Smooth muscle cell (in vitro differentiated cells): ENCODE measurements at regions not wholly inside any gene's neighbourhood (a gene's known extent, or its start where the extent isn't known, plus 50 kb on each side); places are given as distances from the start of the nearest gene placed in this dataset.

Experiments used
- DNase-seq: peaks from one replicate; lab custom pipeline; 2025; ENCODE audit not compliant: unreplicated experiment; lab: John Stamatoyannopoulos, UW
- H2AFZ ChIP-seq: fragments of 200-600 bp; sonication (generic); 2 replicates; pipeline ENCODE4 v1.6.0; 2016; ENCODE audit warnings: antibody characterized with exemption, low read depth, mild to moderate bottlenecking
- H3F3A ChIP-seq: fragments of 200-600 bp; sonication (generic); 2 replicates; pipeline ENCODE4 v1.6.0; 2017; ENCODE audit warnings: antibody characterized with exemption, low read depth
- H3K27ac ChIP-seq: fragments of 200-600 bp; sonication (generic); 2 replicates; pipeline ENCODE4 v1.5.1; 2016; ENCODE audit warnings: low read depth, mild to moderate bottlenecking
- H3K27me3 ChIP-seq: fragments of 200-600 bp; sonication (generic); 2 replicates; pipeline ENCODE4 v1.6.1; 2016; ENCODE audit warnings: low read depth, mild to moderate bottlenecking
- H3K36me3 ChIP-seq: fragments of 200-600 bp; sonication (generic); 2 replicates; pipeline ENCODE4 v1.5.1; 2016; ENCODE audit warnings: low read depth
- H3K4me1 ChIP-seq: fragments of 200-600 bp; sonication (generic); 2 replicates; pipeline ENCODE4 v1.5.1; 2016; ENCODE audit warnings: low read depth
- H3K4me2 ChIP-seq: fragments of 200-600 bp; sonication (generic); 2 replicates; pipeline ENCODE4 v1.6.0; 2016; ENCODE audit warnings: mild to moderate bottlenecking
- H3K4me3 ChIP-seq: fragments of 200-600 bp; sonication (generic); 2 replicates; pipeline ENCODE4 v1.5.1; 2016; ENCODE audit warnings: mild to moderate bottlenecking
- H3K79me2 ChIP-seq: fragments of 200-600 bp; sonication (generic); 2 replicates; pipeline ENCODE4 v1.6.0; 2016; ENCODE audit warnings: low read depth, mild to moderate bottlenecking
- H3K9ac ChIP-seq: fragments of 200-600 bp; sonication (generic); 2 replicates; pipeline ENCODE4 v1.6.0; 2016; ENCODE audit warnings: low read depth
- H3K9me3 ChIP-seq: fragments of 200-600 bp; sonication (generic); replicated peaks from 2 replicates; pipeline ENCODE4 v1.5.1; 2016; ENCODE audit warnings: low read depth
- H4K20me1 ChIP-seq: fragments of 200-600 bp; sonication (generic); 2 replicates; pipeline ENCODE4 v1.6.0; 2016; ENCODE audit warnings: low read depth
- WGBS: methylation state at CpG from one replicate; pipeline ENCODE4 v1.1.7; 2016; ENCODE audit warnings: low lambda C conversion rate; 5-methylcytosine and 5-hydroxymethylcytosine counted together
- TF ChIP-seq, protein P1 (sequence below): fragments of 200-600 bp; sonication (generic); IDR thresholded peaks from 2 replicates; pipeline ENCODE4 v1.5.1; 2017; ENCODE audit warnings: borderline replicate concordance, mild to moderate bottlenecking, antibody characterized with exemption; ENCODE audit not compliant: insufficient read depth, poor library complexity, severe bottlenecking

DNA sequence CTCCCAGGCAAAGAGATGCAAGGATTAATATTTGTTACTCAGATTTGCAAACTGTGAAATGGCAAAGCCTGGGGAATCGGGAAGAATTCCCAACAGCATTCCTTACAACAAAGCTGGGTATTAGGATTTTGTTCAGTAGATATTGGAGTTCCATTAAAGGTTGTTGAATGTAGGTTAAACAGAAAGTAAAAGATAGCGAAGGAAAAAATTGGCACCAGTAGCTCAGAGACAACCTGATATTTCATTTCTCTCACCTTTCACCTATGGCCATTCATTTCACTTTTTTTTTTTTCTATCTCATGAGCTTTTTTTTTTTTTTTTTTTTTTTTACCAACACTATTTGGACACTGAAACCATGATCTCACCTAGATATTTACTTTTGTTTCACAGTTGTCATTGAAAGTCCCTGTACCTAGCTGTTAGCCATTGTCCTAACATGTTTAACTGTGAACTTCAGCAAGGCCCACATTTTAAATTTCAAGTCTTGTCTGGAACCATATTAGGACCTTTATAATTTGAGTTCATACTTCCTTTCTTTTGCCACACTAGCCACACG, 552.5 kb downstream of the HAO1 start:
- TF ChIP-seq, protein P1, sequence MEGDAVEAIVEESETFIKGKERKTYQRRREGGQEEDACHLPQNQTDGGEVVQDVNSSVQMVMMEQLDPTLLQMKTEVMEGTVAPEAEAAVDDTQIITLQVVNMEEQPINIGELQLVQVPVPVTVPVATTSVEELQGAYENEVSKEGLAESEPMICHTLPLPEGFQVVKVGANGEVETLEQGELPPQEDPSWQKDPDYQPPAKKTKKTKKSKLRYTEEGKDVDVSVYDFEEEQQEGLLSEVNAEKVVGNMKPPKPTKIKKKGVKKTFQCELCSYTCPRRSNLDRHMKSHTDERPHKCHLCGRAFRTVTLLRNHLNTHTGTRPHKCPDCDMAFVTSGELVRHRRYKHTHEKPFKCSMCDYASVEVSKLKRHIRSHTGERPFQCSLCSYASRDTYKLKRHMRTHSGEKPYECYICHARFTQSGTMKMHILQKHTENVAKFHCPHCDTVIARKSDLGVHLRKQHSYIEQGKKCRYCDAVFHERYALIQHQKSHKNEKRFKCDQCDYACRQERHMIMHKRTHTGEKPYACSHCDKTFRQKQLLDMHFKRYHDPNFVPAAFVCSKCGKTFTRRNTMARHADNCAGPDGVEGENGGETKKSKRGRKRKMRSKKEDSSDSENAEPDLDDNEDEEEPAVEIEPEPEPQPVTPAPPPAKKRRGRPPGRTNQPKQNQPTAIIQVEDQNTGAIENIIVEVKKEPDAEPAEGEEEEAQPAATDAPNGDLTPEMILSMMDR, result no peak
- Histone ChIP-seq H3K4me3 (no peak overlapping the region), H2AFZ (no peak overlapping the region), H4K20me1 (no peaks in the 10 kb centered on the region), H3K27me3 (no peaks in the 10 kb centered on the region), H3K9ac (no peak overlapping the region), H3K79me2 (no peaks in the 10 kb centered on the region), H3K36me3 (no peaks in the 10 kb centered on the region), H3K9me3 (no peaks in the 10 kb centered on the region), H3K4me2 (no peak overlapping the region), H3K27ac (no peak overlapping the region), H3K4me1 (no peaks in the 10 kb centered on the region), H3F3A (no peaks in the 10 kb centered on the region)
- 69% methylated on average over 3 of the region's 3 CpGs for WGBS
- no peak for DNase-seq

DNA sequence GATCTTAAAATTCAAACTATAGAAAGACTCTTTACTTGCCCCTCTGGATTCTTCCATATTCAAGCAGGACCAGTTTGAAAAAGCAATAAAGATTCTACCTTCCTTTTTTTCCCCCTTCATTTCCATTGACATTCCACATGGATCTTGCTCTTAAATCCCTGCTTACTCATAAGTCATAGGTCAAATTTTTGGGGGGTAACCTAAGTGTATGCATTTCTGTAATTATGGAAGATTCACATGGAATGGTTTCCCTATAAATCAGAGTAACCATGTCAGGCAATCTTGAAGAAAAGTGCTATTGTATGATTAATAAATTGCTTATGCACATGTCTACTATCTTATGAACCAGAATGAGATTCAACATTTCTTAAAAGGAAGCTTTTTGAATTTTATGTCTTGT, 551.0 kb downstream of the HAO1 start:
- H3K9ac ChIP-seq, result no peak overlapping the region
- no peaks in the 10 kb centered on the region for H3K27me3 ChIP-seq
- H3K9me3 ChIP-seq, result no peaks in the 10 kb centered on the region
- H3K4me1 ChIP-seq, result no peaks in the 10 kb centered on the region
- H3K4me3 ChIP-seq, result no peak overlapping the region
- H3K4me2 ChIP-seq, result no peak overlapping the region
- H3K79me2 ChIP-seq, result no peaks in the 10 kb centered on the region
- no peak overlapping the region for H2AFZ ChIP-seq
- no peaks in the 10 kb centered on the region for H3K36me3 ChIP-seq
- TF ChIP-seq, protein P1, result no peak
- DNase-seq, result no peak
- no peak overlapping the region for H3K27ac ChIP-seq
- H3F3A ChIP-seq, result no peaks in the 10 kb centered on the region
- H4K20me1 ChIP-seq, result no peaks in the 10 kb centered on the region

DNA sequence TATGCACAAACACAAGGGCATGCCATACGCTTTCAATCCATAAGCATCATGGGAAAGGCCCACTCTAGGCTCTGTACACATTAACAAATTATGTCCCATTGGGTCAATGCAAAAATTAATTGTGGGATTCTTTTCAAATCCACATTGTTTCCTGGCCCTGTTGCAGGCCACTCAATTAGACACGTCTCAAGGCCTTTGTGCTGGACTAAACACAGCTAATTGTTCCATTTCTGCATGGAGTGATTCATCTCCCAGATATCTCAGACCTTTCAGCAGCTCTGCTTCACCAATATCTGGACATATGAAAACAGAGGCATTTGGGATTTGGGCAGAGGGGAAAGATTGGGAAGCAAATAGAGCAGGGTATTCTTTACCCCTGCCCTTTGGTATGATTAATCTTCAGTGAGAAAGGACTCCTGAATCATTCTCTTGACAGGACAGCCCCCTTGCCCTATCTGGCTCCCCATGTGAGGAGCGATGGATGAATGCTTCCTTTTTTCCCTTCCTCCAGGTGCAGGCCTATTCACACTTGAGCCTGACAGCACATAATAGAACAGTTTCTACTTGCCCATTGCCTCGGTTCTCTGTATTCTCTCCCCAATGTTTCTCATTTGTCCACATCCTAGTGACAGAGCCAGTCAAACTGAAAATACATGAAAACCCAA, 547.6 kb downstream of the HAO1 start:
- no peak for DNase-seq
- H3K27ac ChIP-seq, result no peak overlapping the region
- TF ChIP-seq, protein P1, result no peak

DNA sequence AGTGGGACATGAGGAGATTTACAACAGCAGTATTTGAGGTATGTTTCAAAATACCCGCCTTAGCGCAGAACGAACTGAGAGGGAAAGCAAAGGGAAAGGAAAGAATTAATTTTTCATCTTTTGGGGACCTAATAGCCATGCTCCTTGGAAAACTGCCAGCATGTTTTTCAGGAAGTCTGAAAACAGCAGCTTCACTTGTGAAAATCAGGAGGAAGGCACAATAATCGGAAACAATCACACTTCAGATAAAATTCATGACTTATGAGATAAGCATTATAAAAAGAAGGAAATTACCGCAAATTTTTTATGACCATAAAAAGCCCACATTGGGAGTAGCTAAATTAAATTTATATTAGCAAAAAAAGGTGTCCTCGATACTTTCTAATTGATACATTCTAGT, 541.1 kb downstream of the HAO1 start:
- H3F3A ChIP-seq, result no peaks in the 10 kb centered on the region
- no peak overlapping the region for H3K4me3 ChIP-seq
- no peaks in the 10 kb centered on the region for H3K27me3 ChIP-seq
- no peak for DNase-seq
- no peaks in the 10 kb centered on the region for H3K4me1 ChIP-seq
- no peaks in the 10 kb centered on the region for H3K9me3 ChIP-seq
- H4K20me1 ChIP-seq, result no peaks in the 10 kb centered on the region
- TF ChIP-seq, protein P1, result no peak
- H3K9ac ChIP-seq, result no peak overlapping the region
- H3K4me2 ChIP-seq, result no peak overlapping the region
- H3K36me3 ChIP-seq, result no peaks in the 10 kb centered on the region
- H2AFZ ChIP-seq, result no peak overlapping the region
- WGBS, result 93% methylated on average over 6 of the region's 6 CpGs
- H3K79me2 ChIP-seq, result no peaks in the 10 kb centered on the region
- H3K27ac ChIP-seq, result no peak overlapping the region

More for the DNA sequence above, 547.6 kb downstream of the HAO1 start:
- no peaks in the 10 kb centered on the region for H3K9me3 ChIP-seq
- no peaks in the 10 kb centered on the region for H3F3A ChIP-seq
- 72% methylated on average over 4 of the region's 4 CpGs for WGBS
- H3K36me3 ChIP-seq, result no peaks in the 10 kb centered on the region
- no peak overlapping the region for H3K4me3 ChIP-seq
- no peaks in the 10 kb centered on the region for H3K79me2 ChIP-seq
- no peaks in the 10 kb centered on the region for H3K27me3 ChIP-seq
- H4K20me1 ChIP-seq, result no peaks in the 10 kb centered on the region
- H3K4me1 ChIP-seq, result no peaks in the 10 kb centered on the region
- no peak overlapping the region for H3K4me2 ChIP-seq
- H2AFZ ChIP-seq, result no peak overlapping the region
- no peak overlapping the region for H3K9ac ChIP-seq
